ENCODE measurements at regions not wholly inside any gene's neighbourhood (a gene's known extent, or its start where the extent isn't known, plus 50 kb on each side); places are given as distances from the start of the nearest gene placed in this dataset.

DNA sequence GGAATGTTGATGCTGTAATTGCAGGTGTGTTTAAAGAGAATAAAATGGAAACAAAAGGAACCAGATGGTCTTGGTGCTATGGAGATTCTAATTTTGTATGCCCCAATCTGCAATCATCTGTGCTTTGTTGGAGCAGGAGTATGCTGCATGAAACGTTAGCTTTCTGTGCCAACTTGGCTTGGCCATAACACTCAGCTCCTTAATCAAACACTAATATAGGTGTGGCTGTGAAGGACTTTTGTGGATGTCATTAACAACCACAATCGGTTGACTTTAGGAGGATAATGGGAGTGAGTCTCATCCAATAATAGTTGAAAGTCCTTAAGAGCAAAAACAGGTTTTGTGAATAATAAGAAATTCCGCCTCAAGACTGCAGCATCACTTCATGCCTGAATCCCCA lies 399.2 kb downstream of the NLGN4X start:
- DNase-seq (ENCODE audit: low read depth in 4 of 4, low spot score in 2 of 4): no peak

DNA sequence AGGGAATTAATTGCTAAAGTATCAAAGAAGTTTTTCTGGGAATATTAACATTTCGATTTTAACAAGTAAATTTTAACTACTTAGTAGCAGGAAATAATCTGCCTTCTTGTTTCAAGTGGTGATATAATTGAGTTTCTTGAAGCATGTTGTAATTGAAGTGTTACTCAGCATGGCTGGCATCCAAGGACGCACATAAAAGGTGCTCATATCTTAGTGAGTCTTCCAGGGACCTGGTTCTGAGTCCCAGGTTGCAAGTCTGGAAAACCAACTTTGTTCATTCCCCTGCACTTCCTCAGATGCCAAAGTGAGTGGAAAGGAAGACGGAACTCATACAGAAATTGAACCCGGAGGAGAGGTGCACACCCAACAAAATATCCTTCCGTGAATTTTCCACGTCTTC lies 399.6 kb downstream of the NLGN4X start:
- no peak for DNase-seq (ENCODE audit: low read depth in 4 of 4, low spot score in 2 of 4)

DNA sequence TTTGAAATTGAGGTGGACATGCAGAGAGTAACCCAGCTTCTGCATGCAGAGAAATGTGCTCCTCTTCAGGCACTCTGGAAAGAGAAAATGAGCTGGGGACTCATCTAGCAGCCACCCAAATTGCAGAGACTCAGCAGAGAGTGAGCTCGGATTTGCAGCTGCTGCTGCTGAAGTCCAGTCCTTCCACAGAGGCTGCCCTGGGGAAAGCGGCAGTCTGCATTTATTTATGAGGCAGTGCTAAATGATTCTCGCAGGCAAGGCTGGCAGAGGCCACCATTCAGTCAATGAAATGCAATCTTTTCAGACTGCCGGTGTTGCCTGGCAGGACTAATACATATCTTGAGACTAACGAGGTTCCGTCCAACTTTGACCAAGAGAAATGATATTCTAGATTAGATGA lies 404.8 kb downstream of the NLGN4X start:
- no peak for DNase-seq (ENCODE audit: low read depth in 4 of 4, low spot score in 2 of 4)

DNA sequence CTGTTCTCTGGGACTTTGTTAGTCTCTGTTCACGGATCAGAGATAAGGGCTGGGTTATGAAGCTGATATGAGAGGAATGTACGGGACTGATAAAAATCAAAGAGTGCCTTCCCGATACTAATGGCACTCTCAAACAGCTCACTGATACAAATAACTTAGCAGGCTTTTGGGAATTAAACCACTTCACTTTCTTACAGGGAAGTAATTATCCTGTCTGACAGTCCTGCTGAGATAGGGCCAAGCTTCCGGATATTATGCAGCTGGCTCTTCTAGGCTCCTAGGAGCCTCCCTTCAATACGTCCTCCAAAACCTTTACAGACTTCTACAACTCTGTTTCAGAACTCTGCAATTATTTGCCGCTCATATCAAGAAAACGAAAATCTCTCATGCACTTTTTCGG lies 418.0 kb downstream of the NLGN4X start:
- DNase-seq (ENCODE audit: low read depth in 4 of 4, low spot score in 2 of 4): no peak

DNA sequence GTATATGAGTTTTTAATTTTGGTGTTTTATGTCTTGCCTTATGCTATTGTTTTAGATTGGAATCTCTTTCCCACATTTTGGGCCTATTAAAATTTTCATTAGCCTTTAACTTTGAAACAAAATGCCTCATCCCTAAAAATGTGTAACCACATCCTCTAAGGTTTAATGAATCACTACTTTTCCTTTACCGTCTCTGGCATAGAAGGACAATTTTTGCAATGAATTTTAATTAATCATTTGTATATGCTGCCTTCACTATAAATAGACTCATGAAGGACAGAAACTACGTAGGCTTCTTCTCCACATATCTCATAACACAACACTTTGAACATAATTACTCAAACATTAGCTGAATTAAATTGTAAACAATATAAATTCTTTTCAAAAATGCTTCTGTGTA lies 421.5 kb downstream of the NLGN4X start:
- DNase-seq (ENCODE audit: low read depth in 4 of 4, low spot score in 2 of 4): no peak

DNA sequence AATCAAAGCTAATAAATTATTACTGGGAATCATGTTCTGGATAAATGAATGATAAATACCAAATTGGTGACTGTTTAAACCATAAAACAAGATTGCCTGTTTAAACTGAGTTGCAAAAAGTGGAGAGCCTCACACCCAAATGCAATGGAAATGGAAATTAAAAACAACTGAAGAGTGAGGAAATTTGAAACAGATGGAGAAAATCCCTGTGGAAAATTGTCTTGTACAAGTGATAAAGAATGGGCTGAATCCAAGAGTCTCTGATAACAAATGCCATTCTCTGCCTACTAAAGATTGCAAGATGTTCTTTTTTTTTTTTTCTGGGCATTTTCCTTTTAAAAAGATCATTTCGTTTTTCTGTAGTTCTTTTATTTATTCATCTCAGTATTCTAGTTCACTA lies 426.3 kb downstream of the NLGN4X start:
- DNase-seq (ENCODE audit: low read depth in 4 of 4, low spot score in 2 of 4): no peak

DNA sequence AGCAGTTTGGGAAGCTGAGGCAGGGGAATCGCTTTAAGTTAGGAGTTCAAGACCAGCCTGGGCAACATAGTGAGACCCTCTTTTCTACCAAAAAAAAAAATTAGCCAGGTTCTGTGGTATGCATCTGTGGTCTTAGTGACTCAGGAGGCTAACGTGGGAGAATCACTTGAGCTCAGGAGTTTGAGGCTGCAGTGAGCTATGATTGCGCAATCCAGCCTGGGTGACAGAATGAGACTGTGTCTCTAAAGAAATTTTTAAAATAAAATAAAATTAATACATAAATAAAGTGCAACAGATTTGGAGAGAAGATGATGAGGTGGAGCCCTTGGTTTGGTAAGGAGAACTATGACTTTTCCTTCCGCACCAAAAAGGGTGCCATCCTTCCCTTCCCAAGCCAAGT lies 436.9 kb downstream of the NLGN4X start:
- no peak for DNase-seq (ENCODE audit: low read depth in 4 of 4, low spot score in 2 of 4)

DNA sequence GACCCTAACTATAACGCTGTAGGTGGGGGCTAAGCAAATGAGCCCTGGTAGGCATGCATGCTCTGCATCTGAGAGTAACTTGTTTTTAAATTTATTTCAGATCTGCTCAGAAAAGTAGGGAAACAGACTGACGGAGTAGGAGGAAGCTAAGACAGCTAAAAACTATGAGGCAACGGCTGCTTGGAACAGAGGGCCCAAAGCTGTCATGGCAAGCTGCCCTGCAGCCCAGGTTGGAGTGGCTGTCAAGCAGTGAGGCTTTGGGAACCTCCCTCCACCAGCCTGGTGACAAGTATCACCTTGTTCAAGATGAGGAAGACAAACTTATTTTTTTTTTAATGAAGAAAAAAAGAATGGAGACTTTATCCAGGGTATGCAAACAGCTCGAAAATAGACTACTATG lies 439.8 kb downstream of the NLGN4X start:
- DNase-seq (ENCODE audit: low read depth in 4 of 4, low spot score in 2 of 4): no peak

DNA sequence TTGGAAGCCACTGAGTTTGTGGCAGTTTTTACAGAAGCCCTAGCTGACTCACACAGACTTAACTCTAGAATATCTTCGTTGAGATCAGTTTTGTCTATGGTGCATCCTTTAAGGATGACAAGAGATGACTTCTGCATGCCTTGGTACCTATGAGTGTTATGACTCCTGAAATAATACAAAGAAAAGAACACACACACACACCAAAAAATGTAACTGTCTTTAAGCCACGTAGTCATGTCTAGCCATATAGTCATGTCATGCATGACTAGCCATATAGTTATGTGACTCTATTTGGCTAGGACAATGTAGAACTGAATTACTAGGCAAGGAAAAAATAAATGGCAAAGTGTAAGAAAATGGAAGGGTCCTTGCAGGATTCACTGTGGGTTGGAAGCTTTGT lies 447.8 kb downstream of the NLGN4X start:
- no peak for DNase-seq (ENCODE audit: low read depth in 4 of 4, low spot score in 2 of 4)

DNA sequence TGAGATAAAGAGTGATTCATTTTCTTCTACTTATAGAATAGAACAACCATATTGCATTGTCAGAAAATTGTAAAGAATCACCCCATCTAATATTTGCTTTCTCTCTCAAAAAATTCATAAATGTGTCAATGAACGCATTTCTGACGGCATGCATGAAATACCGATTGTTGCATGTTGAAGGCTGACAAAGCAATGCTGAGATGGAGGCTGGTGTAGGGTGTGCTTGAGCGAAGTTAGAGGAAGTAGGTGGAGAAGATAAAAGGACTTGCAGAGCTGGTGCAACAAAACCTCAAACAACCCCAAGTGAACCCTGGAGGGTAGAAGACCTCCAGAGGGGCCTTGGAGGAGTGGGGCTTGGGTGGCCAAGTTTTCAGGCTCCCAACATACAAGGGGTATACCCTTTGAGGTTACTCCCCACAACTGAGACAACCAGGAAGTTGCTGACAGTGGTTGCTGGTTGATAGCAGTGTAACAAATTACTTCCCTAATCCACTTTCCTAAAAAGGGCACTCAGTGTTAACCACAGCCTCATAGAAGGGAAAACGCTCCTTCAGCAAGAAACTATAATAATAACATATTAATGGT lies 452.7 kb downstream of the NLGN4X start:
- no peak for DNase-seq (ENCODE audit: low read depth in 4 of 4, low spot score in 2 of 4)

DNA sequence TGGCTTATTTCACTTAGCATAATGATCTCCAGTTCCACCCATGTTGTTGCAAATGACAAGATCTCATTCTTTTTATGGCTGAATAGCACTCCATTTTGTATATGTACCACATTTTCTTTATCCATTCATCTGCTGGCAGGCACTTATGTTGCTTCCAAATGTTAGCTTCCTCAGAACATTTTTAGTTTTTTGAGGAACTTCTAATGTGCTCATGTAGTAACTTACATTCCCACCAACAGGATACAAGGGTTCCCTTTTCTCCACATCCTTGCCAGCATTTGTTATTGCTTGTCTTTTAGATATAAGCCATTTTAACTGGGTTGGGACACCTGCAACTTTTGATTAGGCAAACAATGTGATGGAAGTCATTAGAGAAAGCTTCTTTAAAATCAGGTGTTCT lies 454.2 kb downstream of the NLGN4X start:
- DNase-seq (ENCODE audit: low read depth in 4 of 4, low spot score in 2 of 4): no peak

DNA sequence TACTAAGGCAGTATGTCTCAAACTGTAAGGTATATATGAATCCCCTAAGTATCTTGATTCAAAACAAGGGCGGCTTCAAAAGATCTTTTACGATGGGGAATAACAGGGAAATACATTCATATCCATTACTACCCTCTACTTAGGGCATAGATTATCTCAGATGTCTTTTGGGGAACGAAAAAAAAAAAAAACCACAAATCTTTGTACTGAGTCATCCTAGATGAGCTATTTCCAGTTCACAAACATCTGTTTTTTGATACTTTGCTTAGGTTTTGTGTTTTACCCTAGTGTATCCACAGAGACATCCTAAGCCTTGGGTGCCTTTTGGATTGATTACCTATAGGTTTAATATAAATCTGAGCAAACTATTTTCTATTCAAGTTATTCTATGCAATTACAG lies 457.2 kb downstream of the NLGN4X start:
- no peak for DNase-seq (ENCODE audit: low read depth in 4 of 4, low spot score in 2 of 4)

DNA sequence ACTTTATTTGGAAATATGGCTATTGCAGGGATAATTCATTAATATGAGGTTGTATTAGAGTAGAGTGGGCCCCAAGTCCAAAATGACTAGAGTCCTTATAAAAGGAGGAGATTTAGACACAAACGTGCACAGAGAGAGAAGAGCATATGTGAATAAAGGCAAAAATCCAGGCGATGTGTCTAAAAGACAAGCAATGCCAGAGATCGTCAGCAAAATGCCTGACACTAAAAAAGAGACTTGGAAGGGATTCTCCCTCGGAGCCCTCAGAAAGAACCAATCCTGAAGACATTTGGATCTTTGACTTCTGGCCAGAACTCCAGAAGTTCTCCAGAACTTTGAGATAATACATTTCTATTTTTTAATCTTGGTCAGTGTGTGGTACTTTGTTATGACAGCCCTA lies 472.1 kb downstream of the NLGN4X start:
- no peak for DNase-seq (ENCODE audit: low read depth in 4 of 4, low spot score in 2 of 4)

DNA sequence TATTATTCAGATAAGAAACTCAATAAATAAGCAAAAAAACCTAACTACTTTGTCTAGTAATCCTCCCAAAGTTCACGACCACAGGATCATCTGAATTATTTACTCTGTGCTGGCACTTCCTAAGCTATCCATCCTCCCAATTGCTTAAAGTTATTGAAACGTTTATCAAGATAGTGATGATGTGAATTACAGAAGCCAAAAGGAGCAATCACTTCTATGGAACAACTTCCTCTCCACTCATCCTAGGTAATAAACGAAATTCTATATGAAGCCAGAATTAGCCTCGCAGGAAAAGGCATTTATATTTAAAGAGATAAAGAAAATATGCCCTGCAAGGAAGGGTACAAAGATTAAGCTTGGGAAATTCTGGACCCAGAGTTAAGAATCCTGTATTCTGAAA lies 475.4 kb downstream of the NLGN4X start:
- no peak for DNase-seq (ENCODE audit: low read depth in 4 of 4, low spot score in 2 of 4)

DNA sequence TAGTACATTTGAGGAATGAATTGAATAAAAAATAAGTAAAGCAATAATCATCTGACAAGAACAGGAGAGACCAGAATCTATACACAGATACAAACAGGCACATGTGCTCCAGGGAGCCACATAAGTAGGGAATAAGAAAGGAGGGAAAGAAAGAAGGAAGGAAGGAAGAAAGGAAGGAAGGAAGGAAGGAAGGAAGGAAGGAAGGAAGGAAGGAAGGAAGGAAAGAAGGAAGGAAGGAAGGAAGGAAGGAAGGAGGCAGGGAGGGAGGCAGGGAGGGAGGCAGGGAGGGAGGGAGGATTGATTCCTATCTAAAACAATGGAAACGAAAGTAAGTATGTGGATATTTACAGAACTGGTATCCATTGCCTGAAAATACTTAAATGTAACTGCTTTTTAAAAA lies 475.8 kb downstream of the NLGN4X start:
- DNase-seq (ENCODE audit: low read depth in 4 of 4, low spot score in 2 of 4): no peak

DNA sequence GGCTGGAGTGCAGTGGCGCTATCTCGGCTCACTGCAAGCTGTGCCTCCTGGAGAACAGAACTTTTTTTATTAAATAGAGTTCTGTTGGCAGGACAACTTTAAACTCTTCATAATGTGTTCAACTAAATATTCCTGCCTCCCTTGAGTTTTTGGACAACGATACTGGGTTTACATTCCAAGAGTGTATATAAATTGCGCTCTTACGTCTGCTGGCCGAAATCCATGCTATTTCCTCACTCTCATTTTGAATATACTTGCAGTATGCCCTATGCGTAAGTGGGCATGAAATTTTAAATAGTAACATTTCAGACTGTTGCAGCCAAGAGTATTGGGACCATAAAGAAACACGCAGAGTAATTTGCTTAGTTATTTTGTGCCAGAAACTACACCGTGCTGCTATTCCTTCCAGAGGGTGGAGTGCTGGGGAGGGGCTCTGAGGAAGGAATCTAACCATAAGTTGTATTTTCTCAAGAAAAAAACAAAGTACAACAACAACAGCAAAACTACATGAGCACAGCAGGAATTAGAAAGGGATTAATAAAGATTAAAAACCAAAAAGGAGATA lies 480.0 kb downstream of the NLGN4X start:
- no peak for DNase-seq (ENCODE audit: low read depth in 4 of 4, low spot score in 2 of 4)

DNA sequence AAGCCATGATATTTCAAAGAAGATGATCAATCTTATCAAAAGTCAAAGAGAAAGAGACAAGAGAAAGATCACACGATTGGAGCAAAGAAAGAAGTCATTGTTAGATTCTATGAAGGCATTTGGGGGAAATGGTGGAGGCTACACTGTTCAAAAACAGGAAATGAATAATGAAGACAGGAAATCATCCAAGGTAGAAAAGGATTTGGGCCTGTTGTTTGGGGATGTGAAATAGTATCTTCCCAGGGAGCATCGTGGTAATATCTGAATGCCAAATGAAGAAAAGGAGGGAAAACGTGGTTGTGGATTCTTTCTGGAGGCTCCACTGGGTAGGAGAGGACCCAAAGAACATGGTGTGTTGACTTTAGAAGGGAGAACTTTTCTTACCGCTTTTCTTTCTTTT lies 482.4 kb downstream of the NLGN4X start:
- no peak for DNase-seq (ENCODE audit: low read depth in 4 of 4, low spot score in 2 of 4)

DNA sequence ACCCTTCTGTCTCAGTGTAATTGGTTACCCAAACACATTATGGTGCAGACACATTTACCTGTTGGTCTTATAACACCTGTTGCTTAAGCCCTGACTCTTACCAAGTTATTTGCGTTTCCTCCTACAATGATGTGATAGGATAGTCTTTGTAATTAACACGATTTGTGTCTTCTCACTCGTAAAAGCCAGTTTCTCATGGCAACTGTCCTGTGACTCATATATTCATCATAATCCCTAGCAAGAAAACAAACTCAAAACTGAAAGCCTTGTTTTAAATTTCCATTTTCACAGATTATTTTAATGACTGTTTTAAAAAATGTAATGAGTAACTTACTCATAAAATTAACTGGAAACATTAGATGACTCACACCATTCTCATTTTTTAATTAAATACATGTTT lies 495.2 kb downstream of the NLGN4X start:
- DNase-seq (ENCODE audit: low read depth in 4 of 4, low spot score in 2 of 4): no peak

DNA sequence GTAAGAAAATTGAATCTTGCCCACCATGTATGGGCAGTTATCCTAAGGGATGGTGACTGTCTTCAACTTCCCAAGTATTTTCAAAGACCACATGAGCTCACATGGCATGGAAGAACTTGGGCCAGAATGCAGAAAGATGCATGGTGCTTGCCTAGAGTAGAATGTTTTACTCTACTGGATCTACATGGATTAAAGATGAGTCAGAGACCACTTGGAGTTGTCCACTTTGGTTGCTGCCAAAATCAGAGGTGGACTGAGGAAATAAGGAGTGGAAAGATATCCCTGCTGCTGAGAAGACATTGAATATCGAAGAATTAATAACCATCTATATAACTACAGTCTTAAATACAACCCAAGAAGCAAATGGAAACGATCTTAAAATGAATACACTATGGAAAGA lies 498.1 kb downstream of the NLGN4X start:
- no peak for DNase-seq (ENCODE audit: low read depth in 4 of 4, low spot score in 2 of 4)

DNA sequence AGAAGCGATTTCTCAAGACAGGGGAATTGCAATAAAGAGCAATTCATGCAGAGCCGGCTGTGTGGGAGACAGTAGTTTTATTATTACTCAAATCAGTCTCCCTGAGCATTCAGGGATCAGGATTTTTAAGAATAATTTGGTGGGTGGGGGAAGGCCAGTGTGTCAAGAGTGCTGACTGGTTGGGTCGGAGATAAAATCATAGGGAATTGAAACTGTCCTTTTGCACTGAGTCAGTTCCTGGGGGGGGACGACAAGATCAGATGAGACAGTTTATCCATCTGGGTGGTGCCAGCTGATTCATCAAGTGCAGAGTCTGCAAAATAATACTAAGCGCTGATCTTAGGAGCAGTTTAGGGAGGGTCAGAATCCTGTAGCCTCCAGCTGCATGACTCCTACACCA lies 502.4 kb downstream of the NLGN4X start:
- no peak for DNase-seq (ENCODE audit: low read depth in 4 of 4, low spot score in 2 of 4)

DNA sequence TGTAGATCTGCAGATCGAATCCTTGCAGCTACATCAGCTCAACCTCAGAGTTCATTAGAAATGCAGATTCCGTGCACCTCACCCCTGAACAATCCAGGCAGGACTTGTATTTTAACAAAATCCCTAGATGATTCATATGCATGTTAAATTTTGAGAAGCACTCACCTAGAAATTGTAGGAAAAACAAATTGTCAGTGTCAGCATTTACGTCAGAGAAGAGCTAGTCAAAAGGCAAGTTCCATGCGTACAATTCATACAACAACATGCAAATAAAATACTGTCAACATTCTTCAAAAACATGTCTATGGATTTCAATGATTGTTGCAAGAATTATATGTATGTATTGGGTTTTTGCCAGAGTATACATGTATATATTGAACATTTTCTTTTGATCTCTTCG lies 504.5 kb downstream of the NLGN4X start:
- DNase-seq (ENCODE audit: low read depth in 4 of 4, low spot score in 2 of 4): no peak

DNA sequence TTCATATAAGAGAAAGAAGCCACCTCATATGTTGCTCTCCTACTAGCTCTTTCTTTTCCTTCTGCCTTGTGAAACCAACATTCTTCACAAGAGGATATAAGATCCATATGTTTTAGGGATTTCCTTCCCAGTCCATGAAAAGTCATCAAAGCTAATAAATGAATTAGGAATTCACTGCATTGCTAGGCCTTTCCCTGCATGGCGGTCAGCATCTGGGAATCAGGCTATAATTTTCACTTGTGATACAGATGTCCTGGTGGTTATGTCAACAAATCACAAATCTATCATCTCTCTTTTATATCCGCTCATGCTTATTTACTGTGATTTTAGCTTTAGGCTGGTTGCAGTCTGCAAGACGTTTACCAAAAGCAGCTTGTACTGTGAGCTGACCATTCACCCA lies 510.0 kb downstream of the NLGN4X start:
- DNase-seq (ENCODE audit: low read depth in 4 of 4, low spot score in 2 of 4): no peak

DNA sequence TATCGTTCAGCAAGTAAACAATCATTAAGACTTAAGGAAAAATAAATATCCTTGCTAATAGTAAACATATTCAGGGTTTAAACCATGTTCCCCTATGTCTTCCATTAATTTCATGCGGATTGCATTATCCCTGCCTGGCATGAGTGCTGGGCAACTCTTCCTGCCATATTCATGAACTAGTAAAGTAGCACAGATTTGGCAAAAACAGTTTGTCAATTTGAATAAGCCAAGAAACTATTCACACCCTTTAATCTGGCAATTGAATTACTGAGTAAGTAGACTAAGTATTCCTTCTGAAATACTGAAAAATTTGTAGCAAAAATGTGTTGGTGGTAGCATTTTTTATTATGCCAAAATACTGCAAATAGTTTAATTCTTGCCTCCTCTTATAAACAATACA lies 512.0 kb downstream of the NLGN4X start:
- DNase-seq (ENCODE audit: low read depth in 4 of 4, low spot score in 2 of 4): no peak

All from left renal cortex interstitium (tissue), 4 donors.